ENCODE measurements at regions not wholly inside any gene's neighbourhood (a gene's known extent, or its start where the extent isn't known, plus 50 kb on each side); places are given as distances from the start of the nearest gene placed in this dataset.

GRCh38 chr13:34303346-34303745 lies 485.4 kb downstream of the RFC3 start:
- Histone ChIP-seq H3K9ac (ENCODE audit: low read depth, low read length) (no peak overlapping the region), H3K4me3 (ENCODE audit: insufficient read depth, low read depth, low read length) (no peak overlapping the region), H2BK120ac (ENCODE audit: low read depth, low read length) (no peak overlapping the region), H3K4me1 (ENCODE audit: control insufficient read depth, insufficient read depth, low read length) (no peaks in the 10 kb centered on the region), H3K18ac (ENCODE audit: low read depth, low read length) (no peak overlapping the region), H4K8ac (ENCODE audit: low read depth in 2 of 2, low read length in 2 of 2) (no peak overlapping the region), H3K9me3 (ENCODE audit: control insufficient read depth, insufficient read depth, low read length) (no peaks in the 10 kb centered on the region), H2AFZ (replicated peaks; ENCODE audit: low read length, poor library complexity) (no peak overlapping the region), H3K4ac (ENCODE audit: low read depth, low read length) (no peak overlapping the region), H4K91ac (ENCODE audit: insufficient read depth, low read depth, low read length) (no peak overlapping the region), H3K79me1 (ENCODE audit: low read depth in 1 of 2, low read length in 2 of 2) (no peaks in the 10 kb centered on the region), H3K56ac (ENCODE audit: extremely low read depth, insufficient read depth, low read length) (no peak overlapping the region), H3K27me3 (ENCODE audit: control insufficient read depth, insufficient read depth, low read length) (no peaks in the 10 kb centered on the region), H3K4me2 (ENCODE audit: low read depth, low read length) (no peak overlapping the region), H3K9me1 (ENCODE audit: insufficient read depth, low read length) (no peaks in the 10 kb centered on the region), H2BK5ac (ENCODE audit: low read depth, low read length, poor library complexity, severe bottlenecking) (no peak overlapping the region), H4K20me1 (ENCODE audit: insufficient read depth, low read length) (no peaks in the 10 kb centered on the region), H2AK9ac (replicated peaks; ENCODE audit: low read depth, low read length, poor library complexity) (no peak overlapping the region), H3K23ac (ENCODE audit: low read depth, low read length) (no peak overlapping the region), H3K27ac (ENCODE audit: insufficient read depth, low read length) (no peak overlapping the region), H4K5ac (ENCODE audit: low read depth, low read length) (no peak overlapping the region), H2BK20ac (ENCODE audit: low read depth, low read length) (no peak overlapping the region), H2AK5ac (ENCODE audit: low read depth, low read length) (no peak overlapping the region), H3K36me3 (ENCODE audit: control insufficient read depth, insufficient read depth, low read length) (no peaks in the 10 kb centered on the region), H3K14ac (replicated peaks; ENCODE audit: low read depth, low read length) (no peak overlapping the region), H2BK15ac (ENCODE audit: low read depth, low read length) (no peak overlapping the region)
- ATAC-seq (ENCODE audit: low read depth) (no peak), DNase-seq (no peak)
- intact Hi-C loops (cut with micrococcal nuclease): no loop called here
- ChIA-PET POLR2A (ENCODE audit: unreplicated experiment) (no interaction called here), CTCF (no interaction called here)
- dilution Hi-C loops (cut with HindIII; ENCODE audit: low sequenced_read_pairs, unreplicated experiment): no loop called here
- TF ChIP-seq ELK1 (IDR thresholded peaks at IDR 0.05; ENCODE audit: borderline replicate concordance, low read depth, low read length): no peak
- no peak for TF ChIP-seq NFE2L2 (IDR thresholded peaks at IDR 0.05; ENCODE audit: low read depth, low read length)
- TF ChIP-seq MXI1 (IDR thresholded peaks at IDR 0.05; ENCODE audit: borderline replicate concordance, low read depth, low read length): no peak
- no peak for TF ChIP-seq RAD21 (IDR thresholded peaks at IDR 0.05; ENCODE audit: low read length)
- no peak for TF ChIP-seq CHD1 (IDR thresholded peaks at IDR 0.05; ENCODE audit: low read depth, low read length)
- TF ChIP-seq CTCF (conservative IDR thresholded peaks at IDR 0.05; ENCODE audit: low read depth, low read length): no peak
- TF ChIP-seq SMC3 (IDR thresholded peaks at IDR 0.05; ENCODE audit: low read depth, low read length): no peak
- TF ChIP-seq CEBPB (IDR thresholded peaks at IDR 0.05; ENCODE audit: low read depth, low read length): no peak
- TF ChIP-seq RFX5 (IDR thresholded peaks at IDR 0.05; ENCODE audit: low read depth, low read length): no peak
- no peak for TF ChIP-seq FOS (IDR thresholded peaks at IDR 0.05; ENCODE audit: low read depth, low read length)
- TF ChIP-seq USF2 (IDR thresholded peaks at IDR 0.05; ENCODE audit: low read depth, low read length): no peak
- no peak for TF ChIP-seq POLR2A (IDR thresholded peaks at IDR 0.05; ENCODE audit: low read depth, low read length)
- TF ChIP-seq RCOR1 (IDR thresholded peaks at IDR 0.05; ENCODE audit: insufficient replicate concordance, low read length): no peak
- no peak for TF ChIP-seq MAZ (IDR thresholded peaks at IDR 0.05; ENCODE audit: borderline replicate concordance, low read depth, low read length)
- TF ChIP-seq MAFK (IDR thresholded peaks at IDR 0.05; ENCODE audit: low read depth, low read length): no peak
- TF ChIP-seq BHLHE40 (IDR thresholded peaks at IDR 0.05; ENCODE audit: low read depth, low read length): no peak
- in situ Hi-C loops (cut with MboI; ENCODE audit: low sequenced_read_pairs): no loop called here
- no TSS peak for BruUV-seq (replicated peaks)

Data from IMR-90 (cell line).